ENCODE measurements at regions not wholly inside any gene's neighbourhood (a gene's known extent, or its start where the extent isn't known, plus 50 kb on each side); places are given as distances from the start of the nearest gene placed in this dataset.

GRCh38 chr6:18053078-18053477 is 65.6 kb upstream of the KIF13A start:
- ATAC-seq (peak; percentile 83), DNase-seq (no peak)
- no peaks in the 10 kb centered on the region for H3K36me3 ChIP-seq
- intact Hi-C loops (cut with DNase I) = no loop called here
- TF ChIP-seq CTCF (IDR thresholded peaks at IDR 0.05) = no peak
- H3K4me1 ChIP-seq = peaks cover 10% of the 10 kb centered on the region
- peak overlapping the region; percentile 9 for H3K4me3 ChIP-seq
- no peaks in the 10 kb centered on the region for H3K27me3 ChIP-seq
- H3K27ac ChIP-seq = peak overlapping the region; percentile 62
- no peaks in the 10 kb centered on the region for H3K9me3 ChIP-seq

- Histone ChIP-seq H3K36me3 (no peaks in the 10 kb centered on the region), H3K4me3 (no peak overlapping the region), H3K4me1 (peaks cover 10% of the 10 kb centered on the region), H3K27me3 (no peaks in the 10 kb centered on the region), H3K27ac (no peak overlapping the region), H3K9me3 (no peaks in the 10 kb centered on the region)
- no peak for ATAC-seq
- intact Hi-C loops (cut with DNase I) = no loop called here
- no peak for DNase-seq
- TF ChIP-seq CTCF (IDR thresholded peaks at IDR 0.05) = no peak
Measured at GRCh38 chr6:18049646-18050045, 62.2 kb upstream of the KIF13A start.

DNA sequence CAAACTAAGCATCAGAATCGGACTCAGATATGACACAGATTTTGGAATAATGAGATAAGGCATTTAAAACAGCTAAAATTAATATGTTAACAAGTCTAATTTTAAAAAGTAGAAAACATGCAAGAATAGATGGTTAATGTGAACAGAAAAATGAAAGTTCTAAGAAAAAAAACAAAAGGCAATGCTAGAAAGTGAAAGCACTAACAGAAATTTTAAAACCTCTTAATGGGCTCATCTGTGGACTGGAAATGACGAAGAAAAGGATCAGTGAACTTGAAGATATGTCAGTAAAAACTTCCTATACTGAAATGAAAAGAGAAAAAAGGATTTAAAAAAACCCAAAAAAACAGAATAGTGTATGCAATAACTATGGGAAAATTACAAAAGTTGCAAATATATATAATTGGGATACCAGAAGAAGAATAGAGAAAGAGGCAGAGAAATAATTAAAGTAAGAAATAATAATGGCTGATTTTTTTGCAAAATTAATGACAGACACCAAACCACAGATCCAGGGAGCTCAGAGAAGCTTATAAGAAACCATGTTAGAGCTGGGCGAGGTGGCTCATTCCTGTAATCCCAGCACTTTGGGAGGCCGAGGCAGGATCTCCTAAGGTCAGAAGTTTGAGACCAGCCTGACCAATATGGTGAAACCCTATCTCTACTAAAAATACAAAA is 61.7 kb upstream of the KIF13A start:
- no peak overlapping the region for H3K27ac ChIP-seq
- DNase-seq (no peak), ATAC-seq (no peak)
- H3K4me3 ChIP-seq = no peak overlapping the region
- peaks cover 9% of the 10 kb centered on the region for H3K4me1 ChIP-seq
- no peaks in the 10 kb centered on the region for H3K9me3 ChIP-seq
- intact Hi-C loops (cut with DNase I) = no loop called here
- no peaks in the 10 kb centered on the region for H3K27me3 ChIP-seq
- H3K36me3 ChIP-seq = no peaks in the 10 kb centered on the region
- TF ChIP-seq CTCF (IDR thresholded peaks at IDR 0.05) = no peak

GRCh38 chr6:18047406-18047805 is 60.0 kb upstream of the KIF13A start:
- DNase-seq = no peak
- ATAC-seq = no peak
- intact Hi-C loops (cut with DNase I) = no loop called here
- Histone ChIP-seq H3K4me1 (peaks cover 8% of the 10 kb centered on the region), H3K36me3 (no peaks in the 10 kb centered on the region), H3K9me3 (no peaks in the 10 kb centered on the region), H3K27ac (no peak overlapping the region), H3K4me3 (no peak overlapping the region), H3K27me3 (no peaks in the 10 kb centered on the region)
- no peak for TF ChIP-seq CTCF (IDR thresholded peaks at IDR 0.05)

- Histone ChIP-seq H3K4me3 (no peak overlapping the region), H3K4me1 (peaks cover 12% of the 10 kb centered on the region), H3K27ac (no peak overlapping the region), H3K27me3 (no peaks in the 10 kb centered on the region), H3K9me3 (no peaks in the 10 kb centered on the region), H3K36me3 (no peaks in the 10 kb centered on the region)
- DNase-seq (no peak), ATAC-seq (no peak)
- TF ChIP-seq CTCF (IDR thresholded peaks at IDR 0.05) = no peak
- intact Hi-C loops (cut with DNase I) = no loop called here
Measured at GRCh38 chr6:18045507-18045906, 58.1 kb upstream of the KIF13A start.

Data from upper lobe of right lung (tissue), 1 donor.